Activated CD4-positive, alpha-beta T cell treated with anti-CD3 and anti-CD28 coated beads for 24 hours (primary cell): ENCODE measurements at regions not wholly inside any gene's neighbourhood (a gene's known extent, or its start where the extent isn't known, plus 50 kb on each side); places are given as distances from the start of the nearest gene placed in this dataset.

Experiments
- DNase-seq, 2 donors: peaks; one replicate each; pipeline ENCODE4 v3.0.0-alpha.2; 2020; ENCODE audit warnings: low read depth in 2 of 2

GRCh38 chrX:98605941-98606340, 1722.2 kb downstream of the RPA4 start:
- DNase-seq: no peak

GRCh38 chrX:98607739-98608138, 1724.0 kb downstream of the RPA4 start:
- DNase-seq: no peak

- DNase-seq: no peak
Measured at GRCh38 chrX:98627645-98628044, 1743.9 kb downstream of the RPA4 start.

DNA sequence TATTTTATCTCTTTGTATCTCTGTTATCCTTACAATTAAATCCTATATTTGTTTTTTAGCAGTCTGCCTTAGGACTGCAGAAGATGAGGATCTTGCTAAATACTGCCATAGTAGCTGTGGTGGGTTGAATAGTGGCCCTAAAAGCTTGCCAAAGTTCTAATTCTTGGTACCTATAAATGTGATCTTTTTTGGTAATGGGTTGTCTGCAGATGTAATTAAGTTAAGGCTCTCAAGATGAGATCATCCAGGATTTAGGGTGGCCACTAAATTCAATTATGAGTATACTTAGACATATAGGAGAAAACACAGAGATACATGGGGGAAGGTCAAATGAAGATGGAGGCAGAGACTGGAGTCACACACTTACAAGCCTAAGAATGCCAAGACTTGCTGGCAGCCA, 1753.7 kb downstream of the RPA4 start:
- DNase-seq: no peak

- DNase-seq: no peak
Measured at GRCh38 chrX:98646351-98646750, 1762.6 kb downstream of the RPA4 start.

- no peak for DNase-seq
Measured at GRCh38 chrX:98654565-98654964, 1755.5 kb downstream of the PCDH19 start.
